Stomach (tissue), 8 donors: ENCODE measurements at regions not wholly inside any gene's neighbourhood (a gene's known extent, or its start where the extent isn't known, plus 50 kb on each side); places are given as distances from the start of the nearest gene placed in this dataset.

Experiments
- DNase-seq, 2 donors: peaks; one replicate each; pipeline versions ENCODE4 v3.0.0 to v3.0.0-alpha.2; 2013 to 2019
- H3K27ac ChIP-seq, 5 donors: fragments of 200-600 bp in 4 of 5; sonication (generic) in 4 of 5; one replicate each; pipeline ENCODE4 v1.5.1; 2013 to 2019; ENCODE audit warnings: mild to moderate bottlenecking in 1 of 5, moderate library complexity in 1 of 5
- H3K27me3 ChIP-seq, 3 donors: fragments of 200-600 bp; sonication (generic); one replicate each; pipeline ENCODE4 v1.5.1; 2017 to 2019; ENCODE audit warnings: mixed run types in 1 of 3
- H3K36me3 ChIP-seq, 4 donors: fragments of 200-600 bp; sonication (generic); 1 replicate in 3 of 4; 2 replicates in 1 of 4; pipeline ENCODE4 v1.5.1; 2016 to 2019
- H3K4me1 ChIP-seq, 4 donors: fragments of 200-600 bp; sonication (generic); one replicate each; pipeline ENCODE4 v1.5.1; 2016 to 2019
- H3K4me3 ChIP-seq, 4 donors: fragments of 200-600 bp; sonication (generic) in 3 of 4; one replicate each; pipeline ENCODE4 v1.5.1; 2016 to 2019; ENCODE audit warnings: mild to moderate bottlenecking in 1 of 4
- H3K9me3 ChIP-seq, 4 donors: fragments of 200-600 bp; sonication (generic); one replicate each; pipeline ENCODE4 v1.5.1; 2016 to 2019
- CTCF ChIP-seq, 7 experiments: fragments of 450-650 bp in 4 of 7; fragments of 200-600 bp in 3 of 7; sonication (generic) in 3 of 7; IDR thresholded peaks; one replicate each; pipeline ENCODE4 v1.5.1; 2016 to 2019; ENCODE audit warnings: antibody characterized with exemption in 7 of 7, control low read depth in 2 of 7, mild to moderate bottlenecking in 1 of 7
- EP300 ChIP-seq: sonication (generic); formaldehyde crosslinking; IDR thresholded peaks from one replicate; pipeline ENCODE4 v1.6.1; 2017; ENCODE audit warnings: antibody characterized with exemption
- POLR2A ChIP-seq, 4 donors: fragments of 450-650 bp; IDR thresholded peaks; one replicate each; pipeline ENCODE4 v1.6.1; 2016; ENCODE audit warnings: antibody characterized with exemption in 4 of 4, control low read depth in 2 of 4, mild to moderate bottlenecking in 1 of 4, moderate library complexity in 1 of 4
- POLR2AphosphoS5 ChIP-seq, 3 donors: sonication (generic); formaldehyde crosslinking; IDR thresholded peaks; one replicate each; pipeline ENCODE4 v1.6.1; 2016; ENCODE audit warnings: antibody characterized with exemption in 3 of 3
- WGBS, 5 donors: extraction: QIAGEN DNeasy Blood & Tissue Kit in 3 of 5; methylation state at CpG; one replicate each; pipeline versions ENCODE4 v1.1.5 to v1.1.7; 2013 to 2018; 5-methylcytosine and 5-hydroxymethylcytosine counted together
- intact Hi-C: fragments of 100-400 bp; cut with DNase I; formaldehyde crosslinking; loops from one replicate; pipeline ENCODE4 v1.15.1; 2023; ENCODE audit warnings: low total_unique reads
- donor health status: healthy with polysubstance abuse.
- donor health status: Bipolar disorder and iron deficiency.
- donor health status: healthy.

GRCh38 chr1:79532555-79532954 is 526.0 kb upstream of the ADGRL4 start:
- intact Hi-C loops, result no loop called here
- DNase-seq, result no peak
- no peak overlapping the region for H3K4me3 ChIP-seq
- H3K27ac ChIP-seq, result no peak overlapping the region
- no peaks in the 10 kb centered on the region for H3K9me3 ChIP-seq
- H3K27me3 ChIP-seq, result no peaks in the 10 kb centered on the region
- H3K36me3 ChIP-seq, result no peaks in the 10 kb centered on the region
- TF ChIP-seq POLR2A (IDR thresholded peaks at IDR 0.05) (no peak), EP300 (no peak), POLR2AphosphoS5 (IDR thresholded peaks at IDR 0.05) (no peak), CTCF (IDR thresholded peaks at IDR 0.05) (no peak)
- no peaks in the 10 kb centered on the region for H3K4me1 ChIP-seq
- 43 to 51% (median 46%) methylated on average over 5 of the region's 5 CpGs for WGBS, 5 donors

GRCh38 chr1:79531790-79532189 is 525.3 kb upstream of the ADGRL4 start:
- Histone ChIP-seq H3K4me1 (no peaks in the 10 kb centered on the region), H3K9me3 (no peaks in the 10 kb centered on the region), H3K4me3 (no peak overlapping the region), H3K27me3 (no peaks in the 10 kb centered on the region), H3K27ac (no peak overlapping the region), H3K36me3 (no peaks in the 10 kb centered on the region)
- intact Hi-C loops, result no loop called here
- no peak for DNase-seq
- WGBS, 5 donors, result 65 to 89% (median 80%) methylated on average over 2 of the region's 2 CpGs
- no peak for TF ChIP-seq EP300
- no peak for TF ChIP-seq POLR2AphosphoS5 (IDR thresholded peaks at IDR 0.05)
- no peak for TF ChIP-seq CTCF (IDR thresholded peaks at IDR 0.05)
- no peak for TF ChIP-seq POLR2A (IDR thresholded peaks at IDR 0.05)

- Histone ChIP-seq H3K9me3 (no peaks in the 10 kb centered on the region), H3K27ac (no peak overlapping the region), H3K36me3 (no peaks in the 10 kb centered on the region), H3K4me3 (no peak overlapping the region), H3K4me1 (no peaks in the 10 kb centered on the region), H3K27me3 (no peaks in the 10 kb centered on the region)
- DNase-seq, result no peak
- 82 to 90% (median 87%) methylated on average over 2 of the region's 2 CpGs for WGBS, 5 donors
- intact Hi-C loops, result no loop called here
- TF ChIP-seq EP300 (no peak), POLR2AphosphoS5 (IDR thresholded peaks at IDR 0.05) (no peak), CTCF (IDR thresholded peaks at IDR 0.05) (no peak), POLR2A (IDR thresholded peaks at IDR 0.05) (no peak)
These were observed 523.9 kb upstream of the ADGRL4 start for GRCh38 chr1:79530476-79530875.

- DNase-seq, result no peak
- Histone ChIP-seq H3K27ac (no peak overlapping the region), H3K4me1 (no peaks in the 10 kb centered on the region), H3K36me3 (no peaks in the 10 kb centered on the region), H3K9me3 (no peaks in the 10 kb centered on the region), H3K27me3 (no peaks in the 10 kb centered on the region), H3K4me3 (no peak overlapping the region)
- 77 to 89% (median 84%) methylated on average over 2 of the region's 2 CpGs for WGBS, 5 donors
- intact Hi-C loops, result no loop called here
- TF ChIP-seq POLR2AphosphoS5 (IDR thresholded peaks at IDR 0.05), result no peak
- no peak for TF ChIP-seq EP300
- TF ChIP-seq POLR2A (IDR thresholded peaks at IDR 0.05), result no peak
- no peak for TF ChIP-seq CTCF (IDR thresholded peaks at IDR 0.05)
These were observed 523.5 kb upstream of the ADGRL4 start for GRCh38 chr1:79530055-79530454.
